ENCODE measurements at regions not wholly inside any gene's neighbourhood (a gene's known extent, or its start where the extent isn't known, plus 50 kb on each side); places are given as distances from the start of the nearest gene placed in this dataset.

DNA sequence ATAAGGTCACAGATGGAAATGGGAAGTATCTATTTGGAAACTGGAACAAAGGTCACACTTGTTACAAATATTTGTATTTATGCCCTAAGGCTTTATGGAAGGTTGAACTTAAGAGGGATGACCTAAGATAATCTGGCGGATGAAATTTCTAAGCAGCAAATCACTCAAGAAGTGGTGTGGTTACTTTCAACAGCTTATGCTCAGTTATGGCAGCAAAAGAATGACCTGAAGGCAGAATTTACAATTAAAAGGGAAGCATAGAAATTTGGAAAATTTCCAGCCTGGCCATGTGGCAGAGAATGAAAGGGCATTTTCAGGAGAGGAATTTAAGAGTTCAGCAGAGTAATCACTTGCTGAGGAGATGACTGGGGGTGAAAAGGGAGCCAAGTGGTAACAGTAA, 95.8 kb upstream of the TNS3 start:
- no peak overlapping the region for H3K27ac ChIP-seq
- H3K27me3 ChIP-seq (ENCODE audit: insufficient read depth, low read depth) = no peaks in the 10 kb centered on the region
- H3K9ac ChIP-seq = no peak overlapping the region
- no peaks in the 10 kb centered on the region for H3K4me1 ChIP-seq (ENCODE audit: low read depth, poor library complexity, severe bottlenecking)
- TF ChIP-seq, protein P1, sequence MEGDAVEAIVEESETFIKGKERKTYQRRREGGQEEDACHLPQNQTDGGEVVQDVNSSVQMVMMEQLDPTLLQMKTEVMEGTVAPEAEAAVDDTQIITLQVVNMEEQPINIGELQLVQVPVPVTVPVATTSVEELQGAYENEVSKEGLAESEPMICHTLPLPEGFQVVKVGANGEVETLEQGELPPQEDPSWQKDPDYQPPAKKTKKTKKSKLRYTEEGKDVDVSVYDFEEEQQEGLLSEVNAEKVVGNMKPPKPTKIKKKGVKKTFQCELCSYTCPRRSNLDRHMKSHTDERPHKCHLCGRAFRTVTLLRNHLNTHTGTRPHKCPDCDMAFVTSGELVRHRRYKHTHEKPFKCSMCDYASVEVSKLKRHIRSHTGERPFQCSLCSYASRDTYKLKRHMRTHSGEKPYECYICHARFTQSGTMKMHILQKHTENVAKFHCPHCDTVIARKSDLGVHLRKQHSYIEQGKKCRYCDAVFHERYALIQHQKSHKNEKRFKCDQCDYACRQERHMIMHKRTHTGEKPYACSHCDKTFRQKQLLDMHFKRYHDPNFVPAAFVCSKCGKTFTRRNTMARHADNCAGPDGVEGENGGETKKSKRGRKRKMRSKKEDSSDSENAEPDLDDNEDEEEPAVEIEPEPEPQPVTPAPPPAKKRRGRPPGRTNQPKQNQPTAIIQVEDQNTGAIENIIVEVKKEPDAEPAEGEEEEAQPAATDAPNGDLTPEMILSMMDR (conservative IDR thresholded peaks at IDR 0.05; ENCODE audit: low read depth, low read length) = no peak
- no peaks in the 10 kb centered on the region for H3K36me3 ChIP-seq (ENCODE audit: insufficient read depth)
- H4K20me1 ChIP-seq (ENCODE audit: insufficient read depth) = no peaks in the 10 kb centered on the region
- H3K79me2 ChIP-seq (ENCODE audit: insufficient read depth, low read depth) = no peaks in the 10 kb centered on the region
- no peak overlapping the region for H3K4me2 ChIP-seq
- H2AFZ ChIP-seq (ENCODE audit: low read depth) = no peak overlapping the region
- no peak overlapping the region for H3K4me3 ChIP-seq (IDR thresholded peaks at IDR 0.05; ENCODE audit: insufficient read depth, low read depth, low read length)

DNA sequence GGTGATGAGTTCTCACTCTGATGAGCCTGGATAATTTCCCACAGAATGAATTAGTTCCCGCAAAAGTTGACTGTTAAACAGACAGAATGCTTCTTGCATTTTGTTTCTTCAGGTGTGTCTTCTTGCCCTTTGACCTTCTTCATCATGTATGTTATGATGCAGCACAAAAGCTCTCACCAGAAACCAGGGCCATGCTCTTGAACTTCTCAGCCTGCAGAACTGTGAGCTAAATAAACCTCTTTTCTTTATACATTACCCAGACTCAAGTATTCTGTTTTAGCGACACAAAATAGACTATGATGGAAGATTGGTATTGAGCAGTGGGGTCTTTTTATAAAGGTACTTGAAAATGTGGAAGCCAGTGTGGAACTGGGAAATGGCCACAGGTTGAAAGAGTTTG, 95.2 kb upstream of the TNS3 start:
- Histone ChIP-seq H3K4me2 (no peak overlapping the region), H3K9ac (no peak overlapping the region), H3K4me3 (IDR thresholded peaks at IDR 0.05; ENCODE audit: insufficient read depth, low read depth, low read length) (no peak overlapping the region), H3K36me3 (ENCODE audit: insufficient read depth) (no peaks in the 10 kb centered on the region), H3K27ac (no peak overlapping the region), H3K27me3 (ENCODE audit: insufficient read depth, low read depth) (no peaks in the 10 kb centered on the region), H3K79me2 (ENCODE audit: insufficient read depth, low read depth) (no peaks in the 10 kb centered on the region), H2AFZ (ENCODE audit: low read depth) (no peak overlapping the region), H3K4me1 (ENCODE audit: low read depth, poor library complexity, severe bottlenecking) (no peaks in the 10 kb centered on the region), H4K20me1 (ENCODE audit: insufficient read depth) (no peaks in the 10 kb centered on the region)
- TF ChIP-seq, protein P1 (conservative IDR thresholded peaks at IDR 0.05; ENCODE audit: low read depth, low read length) = no peak

DNA sequence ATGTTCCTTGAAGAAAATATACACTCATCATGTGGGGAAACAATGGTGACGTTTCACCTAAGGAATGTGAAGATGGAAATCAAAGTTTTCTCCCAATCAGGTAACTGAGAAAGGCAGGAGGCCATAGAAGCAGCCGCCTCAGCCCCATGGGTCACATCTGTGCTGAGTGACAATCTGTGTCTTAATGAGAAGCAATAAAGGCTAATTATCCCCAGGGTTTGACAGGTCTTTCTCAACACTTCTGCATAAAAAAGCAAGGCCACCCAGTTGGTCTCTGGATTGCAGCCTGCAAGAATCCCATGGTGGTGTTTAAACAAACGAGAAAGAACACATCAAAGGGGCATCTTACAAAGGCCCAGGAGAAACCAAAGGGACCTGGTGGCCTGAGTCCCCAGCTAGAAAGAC, 91.1 kb upstream of the TNS3 start:
- Histone ChIP-seq H3K4me1 (ENCODE audit: low read depth, poor library complexity, severe bottlenecking) (no peaks in the 10 kb centered on the region), H3K27ac (no peak overlapping the region), H3K36me3 (ENCODE audit: insufficient read depth) (no peaks in the 10 kb centered on the region), H3K79me2 (ENCODE audit: insufficient read depth, low read depth) (no peaks in the 10 kb centered on the region), H3K4me3 (IDR thresholded peaks at IDR 0.05; ENCODE audit: insufficient read depth, low read depth, low read length) (no peak overlapping the region), H2AFZ (ENCODE audit: low read depth) (no peak overlapping the region), H3K27me3 (ENCODE audit: insufficient read depth, low read depth) (no peaks in the 10 kb centered on the region), H4K20me1 (ENCODE audit: insufficient read depth) (no peaks in the 10 kb centered on the region), H3K4me2 (no peak overlapping the region), H3K9ac (no peak overlapping the region)
- TF ChIP-seq, protein P1 (conservative IDR thresholded peaks at IDR 0.05; ENCODE audit: low read depth, low read length) = no peak

DNA sequence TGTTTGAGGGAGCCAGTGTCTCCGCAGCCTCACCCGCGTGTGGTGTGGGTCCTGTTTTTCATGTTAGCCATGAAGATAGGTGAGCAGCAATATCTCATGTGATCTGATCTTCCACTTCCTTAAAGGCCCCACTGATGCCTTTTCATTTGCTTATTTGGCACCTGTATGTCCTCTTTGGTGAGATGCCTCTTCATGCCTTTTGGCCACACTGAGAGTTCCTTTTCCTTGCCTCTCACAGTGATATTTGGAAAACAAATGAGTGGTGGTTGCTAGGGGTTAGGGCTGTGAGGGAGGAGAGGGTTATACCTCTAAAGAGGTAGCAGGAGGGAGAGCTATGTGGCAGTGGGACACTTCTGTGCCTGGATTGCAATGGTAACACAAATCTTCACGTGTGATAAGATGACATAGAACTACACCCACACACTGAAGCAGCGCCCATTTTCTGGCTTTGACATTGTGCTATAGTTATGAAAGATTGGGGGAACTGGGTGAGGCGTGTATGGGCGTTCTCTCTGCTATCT, 90.4 kb upstream of the TNS3 start:
- no peaks in the 10 kb centered on the region for H4K20me1 ChIP-seq (ENCODE audit: insufficient read depth)
- no peaks in the 10 kb centered on the region for H3K27me3 ChIP-seq (ENCODE audit: insufficient read depth, low read depth)
- TF ChIP-seq, protein P1 (conservative IDR thresholded peaks at IDR 0.05; ENCODE audit: low read depth, low read length) = no peak
- no peak overlapping the region for H3K4me3 ChIP-seq (IDR thresholded peaks at IDR 0.05; ENCODE audit: insufficient read depth, low read depth, low read length)
- H3K27ac ChIP-seq = no peak overlapping the region
- no peaks in the 10 kb centered on the region for H3K4me1 ChIP-seq (ENCODE audit: low read depth, poor library complexity, severe bottlenecking)
- H3K4me2 ChIP-seq = no peak overlapping the region
- no peak overlapping the region for H3K9ac ChIP-seq
- no peaks in the 10 kb centered on the region for H3K36me3 ChIP-seq (ENCODE audit: insufficient read depth)
- no peak overlapping the region for H2AFZ ChIP-seq (ENCODE audit: low read depth)
- no peaks in the 10 kb centered on the region for H3K79me2 ChIP-seq (ENCODE audit: insufficient read depth, low read depth)

All from KMS-11 (cell line).